ENCODE measurements at regions not wholly inside any gene's neighbourhood (a gene's known extent, or its start where the extent isn't known, plus 50 kb on each side); places are given as distances from the start of the nearest gene placed in this dataset.
"Not testable (repeated sequence)": the region's sequence is repeated elsewhere in the genome, so short reads cannot be mapped to it uniquely, and the experiment has no call there.

DNA sequence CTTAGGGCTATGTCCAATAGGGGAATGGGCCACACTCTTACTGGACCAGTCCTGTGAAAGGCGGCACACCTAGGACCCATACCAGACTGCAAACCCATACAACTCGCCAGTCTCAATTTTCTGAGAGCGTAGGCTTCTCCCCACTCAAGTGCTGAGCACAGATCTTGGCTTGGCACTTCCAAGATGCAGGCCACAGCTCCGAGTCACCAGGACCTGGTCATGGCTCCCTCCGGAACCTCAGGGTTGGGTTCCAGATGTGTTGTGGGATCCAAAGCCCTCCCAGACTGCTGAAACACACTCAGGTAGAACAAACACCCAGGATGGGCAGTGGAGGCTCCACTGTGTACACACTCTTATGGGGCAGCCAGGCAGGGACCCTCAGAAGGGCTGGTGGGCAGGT is 103.3 kb downstream of the TMEM144 start:
- DNase-seq = no peak

- no peak for DNase-seq
Observed at GRCh38 chr4:158314756-158315487, 104.6 kb downstream of the TMEM144 start.

- DNase-seq = no peak
Observed at GRCh38 chr4:158315706-158316105, 105.4 kb downstream of the TMEM144 start.

GRCh38 chr4:158316264-158316663 is 106.0 kb downstream of the TMEM144 start:
- no peak for DNase-seq

DNA sequence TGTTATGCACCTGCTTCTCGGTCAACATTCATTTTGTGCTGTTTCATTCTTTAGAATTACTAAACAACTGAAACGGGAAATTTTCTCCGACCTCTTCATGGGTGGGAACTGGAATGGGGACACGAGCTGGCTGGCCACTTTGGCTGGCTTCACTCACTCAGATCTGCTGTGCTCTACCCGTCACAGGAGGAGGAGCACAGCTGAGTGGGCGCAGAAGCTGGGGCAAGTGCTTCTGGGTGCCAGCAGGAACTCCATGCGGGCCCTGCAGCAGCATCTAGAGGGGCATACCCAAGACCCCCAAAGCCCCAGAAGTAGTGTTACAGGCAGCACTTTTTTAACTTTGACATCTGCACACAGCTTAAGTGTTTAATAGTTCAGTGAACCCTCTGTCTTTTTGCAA is 109.6 kb downstream of the TMEM144 start:
- no peak for DNase-seq

GRCh38 chr4:158322109-158322508 is 111.8 kb downstream of the TMEM144 start:
- no peak for DNase-seq

- DNase-seq = peak; percentile 53 to 54
Observed at GRCh38 chr4:158327525-158327924, 117.2 kb downstream of the TMEM144 start.

- no peak for DNase-seq
Observed at GRCh38 chr4:158331863-158332262, 121.6 kb downstream of the TMEM144 start.

GRCh38 chr4:158333820-158334219 is 123.5 kb downstream of the TMEM144 start:
- no peak for DNase-seq

GRCh38 chr4:158341896-158342295 is 131.6 kb downstream of the TMEM144 start:
- peak; percentile 71 to 76 for DNase-seq

- DNase-seq = no peak
Observed at GRCh38 chr4:158346576-158346975, 136.3 kb downstream of the TMEM144 start.

GRCh38 chr4:158347556-158347955 is 137.3 kb downstream of the TMEM144 start:
- no peak for DNase-seq

DNA sequence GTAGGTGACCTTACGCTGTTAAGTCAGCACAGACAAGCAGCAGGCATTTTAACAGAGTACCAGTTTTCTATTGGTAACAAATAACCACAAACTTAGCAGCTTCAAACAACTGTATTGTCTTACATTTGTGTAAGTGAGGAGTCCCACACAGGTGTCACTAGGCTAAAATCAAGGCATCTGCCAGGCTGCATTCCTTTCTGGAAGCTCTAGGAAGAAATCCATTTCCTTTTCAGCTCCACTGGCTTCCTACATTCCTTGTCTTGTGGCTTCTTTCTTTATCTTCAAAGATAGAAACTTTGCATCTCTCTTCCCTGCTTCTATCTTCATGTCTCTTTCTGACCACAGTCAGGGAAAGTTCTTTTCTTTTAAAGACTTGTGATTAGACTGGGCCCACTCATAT is 139.9 kb downstream of the TMEM144 start:
- no peak for DNase-seq

GRCh38 chr4:158353541-158354304 is 143.4 kb downstream of the TMEM144 start:
- no peak for DNase-seq

DNA sequence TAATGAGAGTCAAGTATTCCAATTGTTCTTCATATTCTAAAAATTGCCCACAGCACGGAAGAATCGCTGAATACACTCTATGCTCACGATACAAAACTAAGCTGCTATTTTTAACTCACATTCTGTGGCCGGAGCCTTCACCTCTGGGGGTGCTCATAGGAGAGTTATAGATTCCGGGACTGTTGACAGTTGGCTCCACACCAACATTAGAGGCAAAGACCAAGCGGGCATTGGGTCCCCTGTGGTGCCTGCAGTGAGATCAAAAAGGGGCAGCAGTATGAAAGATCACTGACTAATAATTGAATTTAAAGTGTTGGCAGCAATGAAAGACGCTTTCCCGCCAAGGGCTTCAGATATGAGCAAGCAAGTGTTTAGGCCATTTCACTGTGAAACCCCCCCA is 146.0 kb downstream of the TMEM144 start:
- DNase-seq = no peak

- not testable (repeated sequence) for DNase-seq
Observed at GRCh38 chr4:158367932-158368441, 153.7 kb upstream of the RXFP1 start.

GRCh38 chr4:158371158-158371557 is 150.5 kb upstream of the RXFP1 start:
- no peak for DNase-seq

DNA sequence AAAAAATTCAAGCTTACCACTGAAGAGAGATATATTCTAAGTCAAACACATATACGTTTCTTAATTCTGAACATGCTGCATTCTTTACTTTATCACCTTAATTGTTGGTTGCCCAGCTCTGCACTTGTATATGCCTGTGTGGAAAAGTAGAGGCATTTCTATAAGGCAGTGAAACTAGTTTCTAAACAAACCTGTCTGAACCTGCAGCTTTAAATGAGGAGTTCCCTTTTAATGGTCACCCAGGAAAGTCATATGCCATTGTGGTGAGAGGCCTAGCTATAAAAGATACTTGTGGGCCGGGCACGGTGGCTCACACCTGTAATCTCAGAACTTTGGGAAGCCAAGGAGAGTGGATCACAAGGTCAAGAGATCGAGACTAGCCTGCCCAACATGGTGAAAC is 147.4 kb upstream of the RXFP1 start:
- DNase-seq = no peak

GRCh38 chr4:158376106-158376840 is 145.4 kb upstream of the RXFP1 start:
- DNase-seq = no peak

GRCh38 chr4:158384414-158384813 is 137.3 kb upstream of the RXFP1 start:
- no peak for DNase-seq

DNA sequence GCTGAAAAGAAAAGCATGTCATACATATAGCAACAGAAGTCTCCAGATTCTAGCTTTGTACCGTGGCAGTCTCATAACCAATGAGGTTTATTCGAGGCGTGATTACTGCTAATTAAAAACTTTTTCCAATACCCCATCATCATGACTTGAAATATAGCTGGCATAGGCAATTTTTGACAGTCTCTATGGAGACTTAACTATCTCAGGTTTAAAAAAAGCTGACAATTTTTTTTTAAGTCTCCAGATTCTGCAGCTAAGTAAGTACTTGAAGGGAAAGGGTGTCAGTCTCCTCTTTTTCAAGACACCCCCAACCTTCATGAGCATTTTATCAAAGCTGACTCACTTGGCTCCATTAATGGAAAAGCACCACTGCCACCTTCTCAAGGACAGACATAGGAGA is 126.3 kb upstream of the RXFP1 start:
- no peak for DNase-seq

GRCh38 chr4:158395889-158396288 is 125.8 kb upstream of the RXFP1 start:
- no peak for DNase-seq

DNA sequence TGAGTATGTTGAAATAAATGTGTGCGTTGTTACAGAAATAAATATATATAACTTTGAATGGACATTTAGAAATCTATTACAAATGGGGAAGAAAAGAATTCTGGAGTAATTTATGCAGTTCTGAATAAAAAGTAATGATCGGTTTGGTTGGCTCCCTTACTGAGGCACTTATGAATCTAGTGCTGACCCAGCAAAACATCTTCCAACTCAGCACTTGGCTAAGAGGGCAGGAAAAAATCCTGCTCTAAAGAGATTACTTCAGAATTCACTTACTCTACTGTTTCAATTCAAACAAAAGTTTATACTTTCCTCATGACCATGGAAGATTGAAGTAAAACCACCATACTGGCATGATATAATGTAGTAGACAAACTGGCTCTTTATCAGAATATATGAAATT is 123.9 kb upstream of the RXFP1 start:
- DNase-seq = no peak

DNA sequence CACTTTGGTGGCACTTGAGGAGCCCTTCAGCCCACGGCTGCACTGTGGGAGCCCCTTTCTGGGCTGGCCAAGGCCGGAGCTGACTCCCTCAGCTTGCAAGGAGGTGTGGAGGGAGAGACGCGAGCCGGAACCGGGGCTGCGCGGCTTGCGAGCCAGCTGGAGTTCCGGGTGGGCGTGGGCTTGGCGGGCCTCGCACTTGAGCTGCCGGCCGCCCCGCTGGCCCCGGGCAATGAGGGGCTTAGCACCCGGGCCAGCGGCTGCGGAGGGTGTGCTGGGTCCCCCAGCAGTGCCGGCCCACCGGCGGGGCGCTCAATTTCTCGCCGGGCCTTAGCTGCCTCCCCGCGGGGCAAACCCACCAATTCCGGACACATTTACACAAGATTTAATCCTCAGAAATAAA is 113.7 kb upstream of the RXFP1 start:
- not testable (repeated sequence) for DNase-seq

Data from NCI-H526 (cell line).